Tibial artery (tissue), 4 donors: ENCODE measurements at regions not wholly inside any gene's neighbourhood (a gene's known extent, or its start where the extent isn't known, plus 50 kb on each side); places are given as distances from the start of the nearest gene placed in this dataset.

Source experiments
- DNase-seq, 2 donors: peaks; one replicate each; pipeline ENCODE4 v3.0.0-alpha.2; 2019
- H3K27ac ChIP-seq, 2 donors: fragments of 200-600 bp; sonication (generic) in 1 of 2; 1 replicate in 1 of 2; 2 replicates in 1 of 2; pipeline ENCODE4 v1.5.1; 2018 to 2019; ENCODE audit warnings: mild to moderate bottlenecking in 1 of 2
- H3K27me3 ChIP-seq, 2 donors: fragments of 200-600 bp; sonication (generic) in 1 of 2; one replicate each; pipeline versions ENCODE4 v1.5.1 to v1.6.0; 2016 to 2019
- H3K36me3 ChIP-seq, 3 donors: fragments of 200-600 bp; sonication (generic) in 2 of 3; one replicate each; pipeline ENCODE4 v1.5.1; 2016 to 2019; ENCODE audit warnings: mild to moderate bottlenecking in 2 of 3
- H3K4me1 ChIP-seq, 4 donors: fragments of 200-600 bp; sonication (generic) in 2 of 4; 1 replicate in 3 of 4; 2 replicates in 1 of 4; pipeline ENCODE4 v1.5.1; 2016 to 2019
- H3K4me3 ChIP-seq, 2 donors: fragments of 200-600 bp; sonication (generic) in 1 of 2; 1 replicate in 1 of 2; 2 replicates in 1 of 2; pipeline ENCODE4 v1.5.1; 2018 to 2019; ENCODE audit warnings: mild to moderate bottlenecking in 2 of 2
- H3K9me3 ChIP-seq, 3 donors: fragments of 200-600 bp; sonication (generic) in 1 of 3; one replicate each; pipeline ENCODE4 v1.5.1; 2016 to 2019
- CTCF ChIP-seq, 2 experiments: fragments of 200-600 bp in 1 of 2; fragments of 450-650 bp in 1 of 2; IDR thresholded peaks; one replicate each; pipeline ENCODE4 v1.5.1; 2017 to 2019; ENCODE audit warnings: antibody characterized with exemption in 2 of 2, mild to moderate bottlenecking in 1 of 2, moderate library complexity in 1 of 2
- intact Hi-C: fragments of 100-400 bp; cut with DNase I; formaldehyde crosslinking; loops from one replicate; pipeline ENCODE4 v1.15.0; 2023; ENCODE audit warnings: low total_unique reads

GRCh38 chr2:65483763-65484162, 51.4 kb upstream of the SPRED2 start:
- no peak for DNase-seq
- H3K4me1 ChIP-seq = no peaks in the 10 kb centered on the region
- no peak overlapping the region for H3K27ac ChIP-seq
- TF ChIP-seq CTCF (IDR thresholded peaks at IDR 0.05) = no peak
- H3K27me3 ChIP-seq = no peaks in the 10 kb centered on the region
- H3K4me3 ChIP-seq = no peak overlapping the region
- H3K9me3 ChIP-seq = no peaks in the 10 kb centered on the region
- intact Hi-C loops = no loop called here
- no peaks in the 10 kb centered on the region for H3K36me3 ChIP-seq

GRCh38 chr2:65482971-65483370, 50.6 kb upstream of the SPRED2 start:
- no peak for DNase-seq
- H3K9me3 ChIP-seq = no peaks in the 10 kb centered on the region
- no peaks in the 10 kb centered on the region for H3K36me3 ChIP-seq
- H3K4me1 ChIP-seq = no peaks in the 10 kb centered on the region
- no peak overlapping the region for H3K27ac ChIP-seq
- intact Hi-C loops = no loop called here
- no peak for TF ChIP-seq CTCF (IDR thresholded peaks at IDR 0.05)
- H3K27me3 ChIP-seq = no peaks in the 10 kb centered on the region
- H3K4me3 ChIP-seq = no peak overlapping the region
